Vagina (tissue), 2 donors: ENCODE measurements at regions not wholly inside any gene's neighbourhood (a gene's known extent, or its start where the extent isn't known, plus 50 kb on each side); places are given as distances from the start of the nearest gene placed in this dataset.

ENCODE experiments used
- DNase-seq, 2 donors: peaks; one replicate each; pipeline ENCODE4 v3.0.0-alpha.2; 2017; ENCODE audit errors: extremely low spot score in 2 of 2
- H3K27ac ChIP-seq: fragments of 200-600 bp; sonication (generic); one replicate; pipeline ENCODE4 v1.5.1; 2019
- H3K27me3 ChIP-seq: fragments of 200-600 bp; sonication (generic); one replicate; pipeline ENCODE4 v1.5.1; 2019
- H3K36me3 ChIP-seq, 2 donors: fragments of 200-600 bp; sonication (generic); one replicate each; pipeline ENCODE4 v1.5.1; 2017 to 2019
- H3K4me1 ChIP-seq: fragments of 200-600 bp; sonication (generic); one replicate; pipeline ENCODE4 v1.5.1; 2019
- H3K4me3 ChIP-seq, 2 donors: fragments of 200-600 bp; sonication (generic); 1 replicate in 1 of 2; 2 replicates in 1 of 2; pipeline ENCODE4 v1.5.1; 2016 to 2019
- H3K9me3 ChIP-seq: fragments of 200-600 bp; sonication (generic); one replicate; pipeline ENCODE4 v1.5.1; 2019
- POLR2A ChIP-seq, 2 donors: fragments of 450-650 bp; IDR thresholded peaks; one replicate each; pipeline ENCODE4 v1.6.1; 2017; ENCODE audit warnings: antibody characterized with exemption in 2 of 2, mild to moderate bottlenecking in 2 of 2, moderate library complexity in 2 of 2
- POLR2AphosphoS5 ChIP-seq, 2 donors: sonication (generic); formaldehyde crosslinking; IDR thresholded peaks; one replicate each; pipeline ENCODE4 v1.9.0; 2017; ENCODE audit warnings: antibody characterized with exemption in 2 of 2, mild to moderate bottlenecking in 2 of 2, low read depth in 1 of 2; ENCODE audit not compliant: insufficient read depth in 1 of 2
- intact Hi-C: fragments of 100-400 bp; cut with DNase I; formaldehyde crosslinking; loops from one replicate; pipeline ENCODE4 v1.15.1; 2023
- TF ChIP-seq, protein P1 (sequence below), 3 experiments: fragments of 450-650 bp in 2 of 3; fragments of 200-600 bp in 1 of 3; sonication (generic) in 1 of 3; IDR thresholded peaks; one replicate each; pipeline ENCODE4 v1.5.1; 2017 to 2019; ENCODE audit warnings: antibody characterized with exemption in 3 of 3, mild to moderate bottlenecking in 2 of 3, moderate library complexity in 2 of 3

DNA sequence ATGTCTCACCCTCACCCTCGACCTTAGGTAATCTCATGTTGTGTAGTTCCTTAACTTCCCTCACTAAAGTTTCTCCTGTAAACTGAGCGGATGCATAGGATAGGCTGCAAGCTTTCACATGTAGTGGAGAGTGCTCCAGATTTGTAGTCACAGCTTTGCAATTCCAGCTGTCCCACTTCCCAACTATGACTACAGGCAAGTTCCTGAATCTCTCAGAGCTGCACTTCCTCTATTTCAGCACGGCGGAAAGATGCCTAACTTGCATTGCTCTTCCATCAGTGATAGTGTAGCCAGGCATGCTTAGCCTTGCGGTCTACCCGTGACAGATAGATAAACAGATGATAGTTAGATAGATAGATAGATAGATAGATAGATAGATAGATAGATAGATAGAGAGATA lies 183.1 kb upstream of the CCDC68 start:
- intact Hi-C loops: no loop called here
- Histone ChIP-seq H3K27ac (no peak overlapping the region), H3K4me3 (no peak overlapping the region), H3K9me3 (no peaks in the 10 kb centered on the region), H3K4me1 (no peaks in the 10 kb centered on the region), H3K36me3 (no peaks in the 10 kb centered on the region), H3K27me3 (no peaks in the 10 kb centered on the region)
- TF ChIP-seq POLR2A (IDR thresholded peaks at IDR 0.05) (no peak), POLR2AphosphoS5 (IDR thresholded peaks at IDR 0.05; ENCODE audit: insufficient read depth in 1 of 2, low read depth in 1 of 2) (no peak)
- TF ChIP-seq, protein P1, sequence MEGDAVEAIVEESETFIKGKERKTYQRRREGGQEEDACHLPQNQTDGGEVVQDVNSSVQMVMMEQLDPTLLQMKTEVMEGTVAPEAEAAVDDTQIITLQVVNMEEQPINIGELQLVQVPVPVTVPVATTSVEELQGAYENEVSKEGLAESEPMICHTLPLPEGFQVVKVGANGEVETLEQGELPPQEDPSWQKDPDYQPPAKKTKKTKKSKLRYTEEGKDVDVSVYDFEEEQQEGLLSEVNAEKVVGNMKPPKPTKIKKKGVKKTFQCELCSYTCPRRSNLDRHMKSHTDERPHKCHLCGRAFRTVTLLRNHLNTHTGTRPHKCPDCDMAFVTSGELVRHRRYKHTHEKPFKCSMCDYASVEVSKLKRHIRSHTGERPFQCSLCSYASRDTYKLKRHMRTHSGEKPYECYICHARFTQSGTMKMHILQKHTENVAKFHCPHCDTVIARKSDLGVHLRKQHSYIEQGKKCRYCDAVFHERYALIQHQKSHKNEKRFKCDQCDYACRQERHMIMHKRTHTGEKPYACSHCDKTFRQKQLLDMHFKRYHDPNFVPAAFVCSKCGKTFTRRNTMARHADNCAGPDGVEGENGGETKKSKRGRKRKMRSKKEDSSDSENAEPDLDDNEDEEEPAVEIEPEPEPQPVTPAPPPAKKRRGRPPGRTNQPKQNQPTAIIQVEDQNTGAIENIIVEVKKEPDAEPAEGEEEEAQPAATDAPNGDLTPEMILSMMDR (IDR thresholded peaks at IDR 0.05): no peak
- no peak for DNase-seq

DNA sequence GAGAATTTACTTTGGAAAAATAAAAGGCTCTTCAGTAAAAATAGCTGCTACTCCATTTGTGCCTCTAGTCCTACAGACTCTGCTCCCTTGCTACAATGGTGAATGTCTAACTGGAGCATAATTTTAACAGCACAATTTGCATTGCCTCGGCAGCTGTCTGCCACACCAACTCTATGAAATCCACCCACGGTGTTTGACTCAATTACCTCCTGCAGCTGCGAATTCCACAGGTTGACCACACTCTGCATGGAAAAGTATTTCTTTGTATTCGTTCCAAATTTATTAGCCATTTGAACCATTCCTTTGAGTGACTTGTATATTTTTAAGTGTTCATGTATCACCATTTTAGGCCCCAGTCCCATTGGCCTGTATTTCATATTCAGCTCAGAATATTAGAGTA lies 182.1 kb upstream of the CCDC68 start:
- H3K4me1 ChIP-seq: no peaks in the 10 kb centered on the region
- H3K4me3 ChIP-seq: no peak overlapping the region
- no peaks in the 10 kb centered on the region for H3K27me3 ChIP-seq
- H3K36me3 ChIP-seq: no peaks in the 10 kb centered on the region
- no peaks in the 10 kb centered on the region for H3K9me3 ChIP-seq
- intact Hi-C loops: no loop called here
- DNase-seq: no peak
- H3K27ac ChIP-seq: no peak overlapping the region
- no peak for TF ChIP-seq POLR2AphosphoS5 (IDR thresholded peaks at IDR 0.05; ENCODE audit: insufficient read depth in 1 of 2, low read depth in 1 of 2)
- TF ChIP-seq, protein P1 (IDR thresholded peaks at IDR 0.05): no peak
- TF ChIP-seq POLR2A (IDR thresholded peaks at IDR 0.05): no peak

DNA sequence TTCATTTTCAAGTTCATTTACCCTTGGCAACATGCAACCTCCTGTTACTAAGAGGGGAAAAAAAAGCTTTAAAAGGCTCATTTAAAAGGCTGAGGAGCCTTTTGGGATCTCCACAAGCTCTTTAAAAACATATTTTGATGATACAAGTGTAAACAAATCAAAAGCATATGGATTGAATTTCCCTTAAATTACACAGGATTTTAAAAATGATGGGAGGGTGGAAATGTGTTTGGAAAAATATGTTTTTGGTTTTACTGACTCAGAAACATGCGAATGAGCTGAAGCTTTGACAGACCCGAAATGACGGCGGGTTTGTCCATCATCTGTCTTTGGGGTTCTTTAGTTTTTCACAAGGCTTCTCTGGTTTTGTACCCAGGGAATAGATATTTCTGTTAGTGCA lies 180.6 kb upstream of the CCDC68 start:
- intact Hi-C loops: no loop called here
- TF ChIP-seq, protein P1 (IDR thresholded peaks at IDR 0.05): no peak
- TF ChIP-seq POLR2A (IDR thresholded peaks at IDR 0.05) (no peak), POLR2AphosphoS5 (IDR thresholded peaks at IDR 0.05; ENCODE audit: insufficient read depth in 1 of 2, low read depth in 1 of 2) (no peak)
- H3K9me3 ChIP-seq: no peaks in the 10 kb centered on the region

DNA sequence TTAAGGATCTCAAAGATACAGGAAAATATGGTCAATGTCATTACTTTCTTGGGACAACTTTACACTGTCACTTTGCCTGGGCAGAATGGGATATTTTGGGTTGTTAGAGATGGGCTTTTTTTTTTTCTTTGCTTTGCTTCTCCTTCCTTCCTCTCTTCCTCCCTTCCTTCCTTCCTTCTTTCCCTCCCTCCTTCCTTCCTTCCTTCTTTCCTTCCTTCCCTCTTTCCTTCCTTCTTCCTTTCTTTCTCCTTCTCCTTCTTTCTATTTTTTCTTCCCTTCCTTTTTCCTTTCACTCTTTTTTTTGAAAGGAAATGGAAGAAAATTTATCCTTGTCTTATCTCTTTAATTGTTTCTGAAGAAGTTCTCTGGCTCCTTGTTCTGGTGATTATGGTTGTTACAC lies 180.0 kb upstream of the CCDC68 start:
- Histone ChIP-seq H3K36me3 (no peaks in the 10 kb centered on the region), H3K27ac (no peak overlapping the region), H3K27me3 (no peaks in the 10 kb centered on the region), H3K4me1 (no peaks in the 10 kb centered on the region), H3K4me3 (no peak overlapping the region), H3K9me3 (no peaks in the 10 kb centered on the region)
- no peak for DNase-seq
- intact Hi-C loops: no loop called here
- TF ChIP-seq POLR2AphosphoS5 (IDR thresholded peaks at IDR 0.05; ENCODE audit: insufficient read depth in 1 of 2, low read depth in 1 of 2) (no peak), POLR2A (IDR thresholded peaks at IDR 0.05) (no peak)
- TF ChIP-seq, protein P1 (IDR thresholded peaks at IDR 0.05): no peak

More for the DNA sequence above, 180.6 kb upstream of the CCDC68 start:
- no peak overlapping the region for H3K4me3 ChIP-seq
- H3K27me3 ChIP-seq: no peaks in the 10 kb centered on the region
- DNase-seq: no peak
- H3K36me3 ChIP-seq: no peaks in the 10 kb centered on the region
- no peaks in the 10 kb centered on the region for H3K4me1 ChIP-seq
- no peak overlapping the region for H3K27ac ChIP-seq

DNA sequence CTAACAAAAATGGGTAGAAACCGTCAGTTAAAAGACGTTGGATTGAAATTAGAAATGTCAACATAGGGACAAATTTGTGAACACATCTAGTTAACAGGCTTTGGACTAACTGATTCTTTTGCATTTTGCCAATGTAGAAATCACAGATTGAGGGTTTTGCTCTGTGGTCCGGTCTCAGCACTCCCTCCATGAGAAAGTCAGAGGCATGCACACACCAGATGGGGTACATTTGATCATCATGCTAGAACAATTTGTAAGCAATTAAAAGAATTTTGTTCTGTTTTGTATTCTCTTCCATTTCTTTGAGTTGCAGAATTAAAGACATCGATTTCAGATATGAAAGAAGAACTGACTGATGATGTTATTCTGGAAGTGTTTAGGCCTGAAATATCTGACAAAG lies 179.1 kb upstream of the CCDC68 start:
- Histone ChIP-seq H3K27me3 (no peaks in the 10 kb centered on the region), H3K4me3 (no peak overlapping the region), H3K9me3 (no peaks in the 10 kb centered on the region), H3K27ac (no peak overlapping the region), H3K4me1 (no peaks in the 10 kb centered on the region), H3K36me3 (no peaks in the 10 kb centered on the region)
- intact Hi-C loops: no loop called here
- TF ChIP-seq, protein P1 (IDR thresholded peaks at IDR 0.05): no peak
- TF ChIP-seq POLR2AphosphoS5 (IDR thresholded peaks at IDR 0.05; ENCODE audit: insufficient read depth in 1 of 2, low read depth in 1 of 2) (no peak), POLR2A (IDR thresholded peaks at IDR 0.05) (no peak)
- DNase-seq: no peak
